RPMI8226 (cell line): ENCODE measurements at regions not wholly inside any gene's neighbourhood (a gene's known extent, or its start where the extent isn't known, plus 50 kb on each side); places are given as distances from the start of the nearest gene placed in this dataset.
"Not testable (repeated sequence)": the region's sequence is repeated elsewhere in the genome, so short reads cannot be mapped to it uniquely, and the experiment has no call there.

ENCODE experiments used
- DNase-seq: peaks from one replicate; pipeline ENCODE4 v3.0.0-alpha.2; 2015

DNA sequence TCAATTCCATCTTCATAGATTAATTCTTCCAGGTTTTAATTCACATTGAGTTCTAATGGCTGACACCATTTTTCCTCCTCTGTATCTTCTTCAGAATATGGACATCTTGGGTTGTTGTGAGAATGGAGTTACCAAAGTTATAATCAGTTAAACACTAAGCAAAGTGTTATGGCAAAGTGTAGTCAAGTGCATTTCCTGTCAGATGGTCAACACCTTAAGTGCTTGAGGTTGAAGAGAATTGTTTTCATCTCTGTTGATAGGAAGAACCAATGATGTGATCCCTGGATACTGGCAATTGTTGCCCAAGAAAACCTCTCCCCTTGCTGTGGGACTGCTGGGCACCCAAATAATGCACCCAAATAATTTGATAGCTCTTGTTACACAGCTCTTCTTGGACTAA lies 102.6 kb upstream of the SATB1 start:
- no peak for DNase-seq

DNA sequence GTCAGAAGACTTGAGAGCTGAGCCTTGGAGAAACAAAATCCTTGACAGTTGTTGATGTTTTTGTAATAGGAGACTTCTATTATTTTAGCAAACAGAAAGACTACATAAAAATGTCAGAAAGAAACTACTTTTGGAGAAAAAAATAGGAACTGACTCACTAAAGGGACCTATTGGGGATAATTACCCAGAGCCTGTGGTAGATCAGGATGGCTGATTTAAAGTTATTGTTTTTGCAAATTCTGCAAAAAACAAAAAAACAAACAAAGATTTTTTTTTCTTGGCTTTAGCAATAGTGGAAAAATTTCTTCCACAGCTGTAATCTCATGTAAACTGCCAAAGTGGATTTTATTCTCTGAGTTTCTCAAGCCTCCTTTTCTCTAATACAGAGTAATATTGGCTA lies 101.5 kb upstream of the SATB1 start:
- no peak for DNase-seq

DNA sequence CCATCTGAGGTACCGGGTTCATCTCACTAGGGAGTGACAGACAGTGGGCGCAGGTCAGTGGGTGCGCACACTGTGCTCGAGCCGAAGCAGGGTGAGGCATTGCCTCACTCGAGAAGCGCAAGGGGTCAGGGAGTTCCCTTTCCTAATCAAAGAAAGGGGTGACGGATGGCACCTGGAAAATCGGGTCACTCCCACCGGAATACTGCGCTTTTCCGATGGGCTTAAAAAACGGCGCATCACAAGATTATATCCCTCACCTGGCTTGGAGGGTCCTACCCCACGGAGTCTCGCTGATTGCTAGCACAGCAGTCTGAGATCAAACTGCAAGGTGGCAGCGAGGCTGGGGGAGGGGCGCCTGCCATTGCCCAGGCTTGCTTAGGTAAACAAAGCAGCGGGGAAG lies 91.0 kb upstream of the SATB1 start:
- not testable (repeated sequence) for DNase-seq

GRCh38 chr3:18513091-18513490 lies 88.0 kb upstream of the SATB1 start:
- no peak for DNase-seq

GRCh38 chr3:18512007-18512406 lies 86.9 kb upstream of the SATB1 start:
- DNase-seq, result no peak

- no peak for DNase-seq
These were observed 85.8 kb upstream of the SATB1 start for GRCh38 chr3:18510947-18511346.

DNA sequence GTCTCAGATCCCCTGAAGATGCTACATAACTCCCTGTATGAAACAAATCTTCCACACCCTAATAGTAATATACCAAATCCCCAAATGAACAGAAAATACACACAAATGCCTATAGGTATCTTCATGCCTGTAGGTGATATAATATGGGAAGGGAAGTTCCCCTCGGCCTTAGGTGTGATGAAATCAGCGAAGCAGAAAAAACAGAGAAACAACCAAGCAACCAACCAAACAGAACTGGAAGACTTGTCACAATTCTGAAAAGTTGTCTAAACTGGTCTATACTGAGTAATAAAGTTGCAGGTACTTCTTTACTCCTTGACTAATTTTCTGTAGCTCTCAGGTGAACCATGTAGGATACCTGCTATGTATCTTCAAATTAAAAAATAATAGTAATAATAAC lies 82.2 kb upstream of the SATB1 start:
- no peak for DNase-seq

DNA sequence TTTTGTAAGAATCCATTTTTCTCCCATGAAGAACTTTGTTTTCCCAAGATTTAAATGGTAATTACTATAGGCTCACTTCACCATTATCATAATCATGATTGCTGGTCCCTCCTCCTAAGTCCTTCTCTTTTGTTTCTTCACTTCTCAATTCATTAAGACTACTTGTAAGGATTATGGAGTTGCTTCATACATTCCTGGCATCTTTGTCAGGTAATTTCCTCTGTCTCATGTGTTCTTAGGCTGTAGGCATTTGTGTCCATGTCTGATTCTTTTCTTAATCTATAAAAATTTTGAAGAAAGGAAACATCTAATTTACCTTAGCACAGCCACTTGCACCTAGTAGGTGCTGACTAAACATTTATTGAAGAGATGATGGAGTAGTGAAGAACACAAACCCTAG lies 79.9 kb upstream of the SATB1 start:
- no peak for DNase-seq

DNA sequence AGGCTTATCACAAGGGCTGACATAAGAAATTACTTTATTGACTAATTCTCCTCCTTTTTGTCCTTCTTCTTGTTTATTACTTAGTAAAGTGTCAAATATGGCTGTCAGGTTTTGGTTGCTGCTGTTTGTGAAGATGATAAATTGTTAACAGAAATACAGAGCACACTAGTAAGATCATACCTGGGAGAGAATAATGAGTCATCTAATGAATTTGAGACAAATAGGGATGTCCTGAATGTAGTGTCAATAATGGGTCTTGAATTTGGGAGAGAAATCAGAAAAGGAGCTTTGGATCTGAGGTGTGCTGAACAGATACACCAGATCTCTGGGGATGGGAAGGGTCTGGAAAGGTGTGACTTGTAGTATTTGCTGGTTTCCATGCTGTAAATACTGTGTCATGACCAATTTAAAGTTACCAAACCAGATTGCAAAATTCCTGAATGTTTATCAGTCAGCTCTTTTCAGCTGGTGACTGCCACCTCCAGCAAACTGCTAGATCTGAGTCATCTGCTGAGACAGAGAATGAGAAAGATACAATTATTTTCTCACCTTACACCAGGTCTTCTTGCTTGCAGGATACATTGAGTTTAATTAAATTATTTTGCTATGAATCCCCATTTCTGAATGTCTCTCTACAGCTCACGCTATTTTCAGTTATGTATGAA lies 76.7 kb upstream of the SATB1 start:
- DNase-seq, result no peak

DNA sequence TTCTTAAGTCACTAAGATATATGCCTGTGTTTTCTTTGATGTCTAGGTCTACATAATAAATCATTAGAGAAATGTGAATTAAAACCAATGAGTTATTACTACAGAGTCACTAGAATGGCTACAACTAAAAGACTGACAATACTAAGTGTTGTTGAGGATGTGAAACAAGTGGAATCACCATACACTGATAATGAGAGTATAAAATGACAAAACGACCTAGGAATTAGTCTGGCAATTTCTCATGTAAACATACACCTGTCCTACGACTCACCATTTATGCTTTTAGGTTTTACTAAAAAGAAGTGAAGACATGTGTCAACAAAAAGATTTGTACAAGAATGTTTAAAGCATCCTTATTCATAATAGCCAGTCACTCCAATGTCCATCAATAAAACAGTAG lies 75.2 kb upstream of the SATB1 start:
- DNase-seq, result no peak

GRCh38 chr3:18499301-18499700 lies 74.2 kb upstream of the SATB1 start:
- DNase-seq, result no peak

DNA sequence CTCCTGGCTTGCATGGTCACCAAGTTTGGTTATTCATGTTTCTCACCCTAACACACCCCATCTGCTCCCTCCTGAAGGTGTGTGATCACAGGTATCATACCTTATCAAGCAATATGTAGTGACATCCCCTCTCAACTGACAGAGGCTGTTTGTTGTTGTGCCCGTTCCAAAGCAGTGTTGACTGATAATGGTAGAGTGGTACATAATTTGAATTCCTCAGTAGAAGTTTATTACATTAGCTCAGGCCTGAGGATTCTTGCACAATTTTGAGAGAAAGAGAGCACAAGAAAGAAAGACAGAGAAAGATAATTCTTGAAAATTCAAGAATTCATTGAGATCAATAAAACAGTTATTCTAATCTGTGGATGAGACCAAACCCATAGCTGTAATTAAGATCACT lies 69.1 kb upstream of the SATB1 start:
- DNase-seq, result no peak

- no peak for DNase-seq
These were observed 64.8 kb upstream of the SATB1 start for GRCh38 chr3:18489939-18490338.

DNA sequence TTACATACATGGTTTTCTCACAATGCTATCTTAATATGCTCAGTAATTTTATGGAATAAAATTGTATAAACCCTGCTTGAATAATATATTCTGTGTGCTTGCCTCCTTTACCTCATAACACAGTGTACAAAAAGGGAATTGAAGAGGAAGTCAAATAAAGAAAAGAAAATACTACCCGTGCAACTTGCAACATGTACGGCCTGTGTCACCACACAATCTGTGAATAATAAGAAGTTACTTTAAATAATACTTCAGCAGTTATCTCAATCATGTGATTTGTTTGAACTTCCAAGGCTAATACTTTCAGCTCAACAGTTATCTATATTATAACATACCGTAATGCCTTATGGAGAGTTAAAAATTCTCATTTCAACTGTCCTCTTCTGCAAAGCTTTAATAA lies 58.1 kb upstream of the SATB1 start:
- no peak for DNase-seq

DNA sequence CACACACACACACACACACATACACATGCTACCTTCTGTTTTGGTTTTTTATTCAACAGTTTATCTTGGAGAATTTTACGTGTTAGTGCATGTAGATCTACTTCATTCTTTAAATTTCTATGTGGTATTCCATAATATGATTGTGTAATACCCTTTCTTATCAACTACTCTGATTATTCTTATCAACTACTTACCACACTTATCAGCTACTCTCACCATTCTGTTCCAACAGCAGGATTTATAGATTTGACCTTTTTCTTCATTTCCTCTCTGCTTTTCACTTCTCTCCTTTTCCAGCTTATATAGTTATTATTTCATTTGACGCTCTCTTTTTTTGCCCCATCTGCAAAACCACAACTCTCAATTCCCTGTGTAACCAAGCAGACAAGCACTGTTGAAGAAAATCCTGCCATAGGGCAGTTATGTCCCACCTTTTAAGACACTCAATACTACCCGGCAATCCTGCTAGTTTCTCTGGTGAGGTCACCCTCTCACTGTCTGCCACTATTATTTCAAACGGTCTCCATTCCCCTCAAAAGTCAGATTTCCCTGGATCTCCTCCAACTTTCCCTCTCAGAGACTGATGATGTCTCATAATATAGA lies 56.9 kb upstream of the SATB1 start:
- DNase-seq, result no peak

DNA sequence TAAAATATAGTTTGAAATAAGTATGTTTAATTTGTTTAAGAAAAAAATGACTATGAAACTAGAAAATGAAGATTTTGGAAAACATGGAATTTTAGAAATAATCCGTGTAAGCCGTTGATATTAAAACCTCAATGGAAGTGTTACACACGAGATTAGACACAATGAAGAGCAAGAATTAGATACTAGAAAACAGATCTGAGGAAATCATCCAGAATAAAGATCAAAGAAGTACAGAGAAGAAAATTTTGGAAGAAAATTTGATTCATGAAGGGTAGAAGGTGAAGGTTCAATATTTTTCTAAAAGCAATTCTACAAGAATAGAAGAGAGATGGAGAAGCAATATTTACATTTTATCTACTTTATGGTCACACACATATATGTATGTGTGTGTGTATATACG lies 52.5 kb upstream of the SATB1 start:
- no peak for DNase-seq
